DND-41 (cell line): ENCODE measurements at regions not wholly inside any gene's neighbourhood (a gene's known extent, or its start where the extent isn't known, plus 50 kb on each side); places are given as distances from the start of the nearest gene placed in this dataset.

Experiments used
- CTCF ChIP-seq: IDR thresholded peaks from 2 replicates; pipeline ENCODE4 v1.5.1; 2012; ENCODE audit warnings: borderline replicate concordance, low read length, moderate library complexity, mild to moderate bottlenecking; ENCODE audit not compliant: poor library complexity, severe bottlenecking; ENCODE audit errors: extremely low read depth
- EZH2 ChIP-seq: IDR thresholded peaks from 3 replicates; pipeline ENCODE4 v1.6.1; 2012; ENCODE audit warnings: borderline replicate concordance, low read depth, mild to moderate bottlenecking, moderate library complexity, low read length, inconsistent platforms; ENCODE audit not compliant: severe bottlenecking

- TF ChIP-seq CTCF = no peak
- no peak for TF ChIP-seq EZH2
Observed at GRCh38 chr4:136342666-136343065, 1189.6 kb downstream of the PCDH18 start.
